HS-27A (cell line): ENCODE measurements at regions not wholly inside any gene's neighbourhood (a gene's known extent, or its start where the extent isn't known, plus 50 kb on each side); places are given as distances from the start of the nearest gene placed in this dataset.
"Not testable (repeated sequence)": the region's sequence is repeated elsewhere in the genome, so short reads cannot be mapped to it uniquely, and the experiment has no call there.

ENCODE experiments used
- DNase-seq: peaks from one replicate; pipeline ENCODE4 v3.0.0-alpha.2; 2012; ENCODE audit warnings: low read depth, missing footprints

GRCh38 chr9:81013191-81013590 lies 676.2 kb downstream of the TLE1 start:
- not testable (repeated sequence) for DNase-seq

- DNase-seq, result no peak
Observed at GRCh38 chr9:81002906-81003305, 686.4 kb downstream of the TLE1 start.

- DNase-seq, result no peak
Observed at GRCh38 chr9:81002242-81002641, 687.1 kb downstream of the TLE1 start.

DNA sequence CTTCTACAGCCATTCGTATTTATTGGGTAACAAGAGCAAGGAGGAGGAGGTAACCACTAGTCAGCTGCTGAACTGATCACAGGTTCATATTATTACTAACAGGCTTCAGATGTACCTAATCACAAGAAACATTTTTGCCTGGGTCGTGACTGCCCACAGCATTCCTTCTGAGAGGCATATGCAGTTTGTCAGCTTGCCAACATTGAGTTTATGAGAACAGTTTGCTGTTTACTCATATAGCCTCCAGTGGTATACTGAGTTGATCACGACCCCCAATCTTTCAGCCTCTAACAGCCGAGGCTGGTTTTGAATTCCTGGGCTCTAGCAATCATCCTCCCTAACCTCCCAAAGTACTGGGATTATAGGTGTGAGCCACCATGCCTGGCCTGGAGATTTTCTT lies 693.6 kb downstream of the TLE1 start:
- DNase-seq, result no peak

GRCh38 chr9:80994892-80995291 lies 694.5 kb downstream of the TLE1 start:
- DNase-seq, result peak; percentile 5

GRCh38 chr9:80985595-80985994 lies 703.8 kb downstream of the TLE1 start:
- DNase-seq, result not testable (repeated sequence)

DNA sequence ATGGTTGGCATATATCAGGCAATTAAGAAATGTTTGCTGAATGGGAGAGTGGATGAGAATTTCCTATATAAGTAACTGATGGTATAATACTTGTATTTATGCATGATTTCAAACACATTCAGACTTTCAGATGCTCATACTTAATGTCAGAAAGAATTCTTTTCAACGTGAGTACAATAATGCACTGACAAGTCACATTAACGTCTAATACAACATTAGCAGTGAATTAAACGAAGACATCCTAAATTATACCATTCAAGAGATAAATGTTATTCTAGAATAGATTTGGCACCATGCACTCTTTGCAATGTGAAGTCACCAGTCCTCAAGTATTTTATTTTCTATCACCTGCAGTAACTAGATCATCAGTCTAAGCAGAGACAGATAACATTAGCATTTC lies 712.9 kb downstream of the TLE1 start:
- no peak for DNase-seq

- not testable (repeated sequence) for DNase-seq
Observed at GRCh38 chr9:80970377-80970776, 719.0 kb downstream of the TLE1 start.

DNA sequence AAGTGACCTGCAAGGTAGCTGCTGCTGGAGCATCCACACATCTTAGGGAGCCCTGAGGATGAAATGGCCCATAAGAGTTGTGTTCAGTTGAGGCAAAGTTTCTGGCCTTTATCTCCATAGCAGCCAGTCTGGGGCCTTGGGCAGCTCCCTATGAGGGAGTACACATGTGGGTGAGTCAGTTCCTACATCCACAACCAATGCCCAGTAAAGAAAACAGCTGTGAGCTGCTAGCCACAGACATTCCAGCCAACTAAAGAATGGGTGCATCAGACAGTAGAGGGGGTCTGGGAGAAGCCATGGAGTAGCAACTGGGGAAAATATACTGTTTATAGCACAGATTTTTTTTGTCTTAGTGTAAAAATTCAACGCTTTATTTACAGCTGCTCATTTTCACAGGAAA lies 720.7 kb downstream of the TLE1 start:
- DNase-seq, result peak; percentile 12

GRCh38 chr9:80964914-80965313 lies 724.4 kb downstream of the TLE1 start:
- no peak for DNase-seq

DNA sequence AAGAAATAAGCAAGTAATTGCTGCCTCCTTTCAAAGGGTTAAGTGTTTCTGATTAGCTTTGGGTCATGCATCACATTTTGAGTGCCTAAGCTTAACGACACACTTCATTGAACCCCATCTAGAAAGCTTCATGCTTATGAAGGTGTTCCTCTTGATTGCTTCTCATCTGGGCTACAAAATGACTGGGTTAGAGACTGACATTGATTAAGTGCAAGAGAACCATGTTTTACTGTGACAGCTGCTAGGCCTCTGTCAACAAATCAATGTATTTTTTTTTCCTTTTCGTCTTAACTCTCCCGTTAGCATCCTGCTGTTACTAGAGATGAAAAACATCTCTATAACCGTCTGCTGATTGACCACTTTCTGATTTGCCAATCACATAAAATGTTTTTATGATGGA lies 725.0 kb downstream of the TLE1 start:
- no peak for DNase-seq

- no peak for DNase-seq
Observed at GRCh38 chr9:80957801-80958200, 731.5 kb downstream of the TLE1 start.

GRCh38 chr9:80954521-80954920 lies 734.8 kb downstream of the TLE1 start:
- DNase-seq, result no peak

DNA sequence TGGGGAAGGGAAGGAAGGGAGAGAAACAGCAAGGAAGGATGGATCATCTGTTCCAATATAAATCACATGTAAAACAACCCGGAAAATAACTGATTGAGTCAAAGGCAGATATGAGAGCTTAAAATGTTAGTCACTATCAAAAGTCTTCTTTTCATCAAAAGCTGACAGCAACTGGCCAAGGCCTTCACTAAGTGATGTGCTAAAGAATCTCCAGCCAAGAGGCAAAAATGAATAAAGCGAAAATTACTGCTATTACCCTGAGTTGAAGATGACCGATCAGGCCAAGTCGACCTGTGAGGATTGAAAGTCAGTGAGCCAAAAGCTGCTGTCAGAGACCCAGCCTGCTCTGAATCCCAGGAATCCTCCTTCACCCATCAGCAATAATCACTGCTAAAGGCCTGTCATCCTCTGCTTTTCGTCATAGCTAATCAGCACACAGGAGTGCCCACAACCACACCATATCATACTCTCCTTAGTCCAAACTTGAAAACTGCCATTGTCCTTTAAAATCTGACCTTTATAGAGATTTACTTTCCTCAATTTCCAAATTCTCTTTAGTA lies 736.9 kb downstream of the TLE1 start:
- no peak for DNase-seq

GRCh38 chr9:80951675-80952074 lies 737.7 kb downstream of the TLE1 start:
- no peak for DNase-seq

GRCh38 chr9:80948876-80949275 lies 740.5 kb downstream of the TLE1 start:
- DNase-seq, result no peak

GRCh38 chr9:80948066-80948465 lies 741.3 kb downstream of the TLE1 start:
- DNase-seq, result no peak

- no peak for DNase-seq
Observed at GRCh38 chr9:80946496-80947170, 742.7 kb downstream of the TLE1 start.

DNA sequence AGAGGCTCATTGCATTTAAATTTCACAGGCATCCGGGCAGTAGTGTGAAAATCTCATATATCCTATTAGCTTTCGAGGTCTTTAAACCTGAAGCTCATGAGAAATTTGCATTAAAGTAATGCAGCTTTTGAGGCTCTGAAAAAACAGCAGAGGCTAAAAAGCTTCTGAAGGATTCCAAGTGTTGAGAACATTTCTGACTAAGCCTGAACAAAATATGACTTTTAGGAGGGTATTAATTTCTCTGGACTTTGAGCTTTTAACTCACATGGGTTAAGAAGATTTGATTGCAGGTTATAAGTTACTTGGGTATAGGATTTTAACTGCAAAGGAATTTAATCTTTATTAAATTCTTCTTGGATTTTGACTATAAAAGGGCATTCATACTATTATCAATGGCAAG lies 743.9 kb downstream of the TLE1 start:
- DNase-seq, result no peak

GRCh38 chr9:80937645-80938044 lies 751.7 kb downstream of the TLE1 start:
- DNase-seq, result no peak

DNA sequence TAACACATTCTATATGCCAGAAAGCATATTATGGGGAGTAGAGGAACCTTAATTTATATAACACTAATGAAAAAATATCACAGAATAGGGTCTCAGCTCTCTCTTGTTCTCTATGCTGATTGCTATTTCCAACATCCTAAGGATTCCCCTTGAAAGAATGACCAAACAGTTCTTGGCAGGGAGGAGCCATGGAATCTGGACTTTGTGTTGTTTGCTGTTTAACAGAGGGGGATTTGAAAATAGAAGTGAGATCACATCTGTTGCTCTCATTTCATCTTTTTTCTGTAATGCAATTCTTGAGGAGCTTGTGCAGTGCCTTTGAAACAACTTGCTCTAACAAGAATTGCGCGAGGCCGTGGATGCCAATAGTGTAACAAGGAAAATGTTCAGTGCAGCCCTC lies 755.3 kb downstream of the TLE1 start:
- no peak for DNase-seq

DNA sequence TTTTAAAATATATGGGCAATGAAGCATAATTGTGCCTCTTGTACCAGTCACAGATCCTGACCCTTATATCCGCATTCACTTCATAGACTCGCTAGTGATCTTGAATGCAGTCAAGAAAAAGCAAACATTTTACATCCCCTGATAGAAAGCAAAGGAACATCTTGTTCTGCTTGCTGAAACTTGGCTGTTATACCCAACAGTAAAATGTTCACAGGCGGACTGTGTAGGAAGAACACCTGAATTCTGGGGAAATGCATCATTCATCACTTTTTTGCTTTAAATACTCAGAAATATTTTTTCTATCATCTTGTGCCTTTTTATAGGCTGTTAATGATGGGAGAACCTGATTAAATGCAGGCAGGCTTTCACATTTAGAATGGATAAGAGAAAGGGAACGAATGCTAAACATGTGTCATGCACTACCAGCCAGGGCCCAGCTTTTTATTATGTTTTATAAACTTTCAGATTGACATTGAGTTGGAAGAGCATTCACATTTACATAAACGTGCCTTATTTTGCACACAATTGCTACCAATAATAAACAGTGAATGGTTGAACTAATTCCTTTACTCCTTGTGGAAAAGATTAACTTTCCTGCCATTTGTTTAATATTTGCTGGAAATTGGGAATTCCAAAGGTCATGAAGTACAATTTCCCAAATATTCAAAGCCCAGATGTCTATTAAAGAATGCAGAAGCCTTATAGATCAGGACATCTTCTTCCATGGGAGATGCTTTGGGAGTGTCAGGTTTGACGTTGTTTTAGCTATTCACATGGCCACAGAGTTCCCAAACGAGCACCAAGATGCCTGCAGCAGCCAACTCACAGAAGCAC lies 756.2 kb downstream of the TLE1 start:
- DNase-seq, result no peak

GRCh38 chr9:80932181-80932580 lies 757.2 kb downstream of the TLE1 start:
- no peak for DNase-seq
